Hepatocyte (in vitro differentiated cells): ENCODE measurements at regions not wholly inside any gene's neighbourhood (a gene's known extent, or its start where the extent isn't known, plus 50 kb on each side); places are given as distances from the start of the nearest gene placed in this dataset.

Experiments used
- EZH2phosphoT487 ChIP-seq: fragments of 200-600 bp; sonication (generic); IDR thresholded peaks from one replicate; pipeline ENCODE4 v1.6.1; 2018; ENCODE audit warnings: antibody characterized with exemption, mild to moderate bottlenecking, low read depth, moderate library complexity; ENCODE audit not compliant: unreplicated experiment, severe bottlenecking
- TF ChIP-seq, protein P1 (sequence below): fragments of 200-600 bp; sonication (generic); IDR thresholded peaks from 2 replicates; pipeline ENCODE4 v1.5.1; 2016; ENCODE audit warnings: antibody characterized with exemption, mild to moderate bottlenecking; ENCODE audit not compliant: poor library complexity

GRCh38 chr3:16675805-16676204 is 70.6 kb upstream of the DAZL start:
- TF ChIP-seq, protein P1, sequence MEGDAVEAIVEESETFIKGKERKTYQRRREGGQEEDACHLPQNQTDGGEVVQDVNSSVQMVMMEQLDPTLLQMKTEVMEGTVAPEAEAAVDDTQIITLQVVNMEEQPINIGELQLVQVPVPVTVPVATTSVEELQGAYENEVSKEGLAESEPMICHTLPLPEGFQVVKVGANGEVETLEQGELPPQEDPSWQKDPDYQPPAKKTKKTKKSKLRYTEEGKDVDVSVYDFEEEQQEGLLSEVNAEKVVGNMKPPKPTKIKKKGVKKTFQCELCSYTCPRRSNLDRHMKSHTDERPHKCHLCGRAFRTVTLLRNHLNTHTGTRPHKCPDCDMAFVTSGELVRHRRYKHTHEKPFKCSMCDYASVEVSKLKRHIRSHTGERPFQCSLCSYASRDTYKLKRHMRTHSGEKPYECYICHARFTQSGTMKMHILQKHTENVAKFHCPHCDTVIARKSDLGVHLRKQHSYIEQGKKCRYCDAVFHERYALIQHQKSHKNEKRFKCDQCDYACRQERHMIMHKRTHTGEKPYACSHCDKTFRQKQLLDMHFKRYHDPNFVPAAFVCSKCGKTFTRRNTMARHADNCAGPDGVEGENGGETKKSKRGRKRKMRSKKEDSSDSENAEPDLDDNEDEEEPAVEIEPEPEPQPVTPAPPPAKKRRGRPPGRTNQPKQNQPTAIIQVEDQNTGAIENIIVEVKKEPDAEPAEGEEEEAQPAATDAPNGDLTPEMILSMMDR = no peak
- TF ChIP-seq EZH2phosphoT487 = no peak
